Liver (tissue), 8 donors: ENCODE measurements at regions not wholly inside any gene's neighbourhood (a gene's known extent, or its start where the extent isn't known, plus 50 kb on each side); places are given as distances from the start of the nearest gene placed in this dataset.

Experiments
- DNase-seq: peaks from one replicate; pipeline ENCODE4 v3.0.0-alpha.2; 2017; ENCODE audit warnings: low spot score
- H3K27ac ChIP-seq, 2 donors: one replicate each; pipeline ENCODE4 v1.7.0; 2013; ENCODE audit warnings: inconsistent platforms in 2 of 2, low read length in 2 of 2, control low read depth in 1 of 2, low read depth in 1 of 2, mild to moderate bottlenecking in 1 of 2
- H3K27me3 ChIP-seq, 4 donors: one replicate each; pipeline versions ENCODE4 v1.6.1 to v1.7.0; 2013; ENCODE audit warnings: low read length in 3 of 4, inconsistent platforms in 1 of 4, mild to moderate bottlenecking in 1 of 4, moderate library complexity in 1 of 4; ENCODE audit not compliant: control insufficient read depth in 4 of 4, insufficient read depth in 4 of 4
- H3K36me3 ChIP-seq, 4 donors: one replicate each; pipeline versions ENCODE4 v1.6.1 to v1.7.0; 2013; ENCODE audit warnings: low read length in 3 of 4, mild to moderate bottlenecking in 3 of 4, low read depth in 1 of 4, moderate library complexity in 1 of 4; ENCODE audit not compliant: control insufficient read depth in 4 of 4, insufficient read depth in 3 of 4
- H3K4me1 ChIP-seq, 4 donors: one replicate each; pipeline versions ENCODE4 v1.6.1 to v1.7.0; 2013; ENCODE audit warnings: low read length in 3 of 4, mild to moderate bottlenecking in 3 of 4, moderate library complexity in 1 of 4; ENCODE audit not compliant: control insufficient read depth in 4 of 4, insufficient read depth in 4 of 4
- H3K4me3 ChIP-seq, 3 donors: one replicate each; pipeline versions ENCODE4 v1.6.1 to v1.7.0; 2013; ENCODE audit warnings: low read length in 3 of 3, control low read depth in 1 of 3, low read depth in 1 of 3, mild to moderate bottlenecking in 1 of 3
- H3K9ac ChIP-seq, 2 donors: one replicate each; pipeline ENCODE4 v1.7.0; 2013; ENCODE audit warnings: low read length in 2 of 2, mild to moderate bottlenecking in 2 of 2, moderate library complexity in 2 of 2, control low read depth in 1 of 2, low read depth in 1 of 2
- H3K9me3 ChIP-seq, 4 donors: one replicate each; pipeline versions ENCODE4 v1.6.1 to v1.7.0; 2013; ENCODE audit warnings: low read length in 3 of 4; ENCODE audit not compliant: control insufficient read depth in 4 of 4
- CTCF ChIP-seq: fragments of 150-350 bp; IDR thresholded peaks from 2 replicates; pipeline ENCODE4 v1.5.1; 2017; ENCODE audit warnings: improper control_type of control experiment, low read depth, low read length; ENCODE audit not compliant: missing input control
- EGR1 ChIP-seq, 2 donors: IDR thresholded peaks; 2 replicates each; pipeline ENCODE4 v1.6.1; 2016 to 2018; ENCODE audit warnings: antibody characterized with exemption in 2 of 2, low read depth in 2 of 2
- FOXA1 ChIP-seq: IDR thresholded peaks from 2 replicates; pipeline ENCODE4 v1.6.1; 2016; ENCODE audit warnings: antibody characterized with exemption
- FOXA2 ChIP-seq: IDR thresholded peaks from 2 replicates; pipeline ENCODE4 v1.6.1; 2016; ENCODE audit warnings: antibody characterized with exemption
- GABPA ChIP-seq, 2 donors: IDR thresholded peaks in 1 of 2; conservative IDR thresholded peaks in 1 of 2; 2 replicates each; pipeline ENCODE4 v1.6.1; 2016; ENCODE audit warnings: antibody characterized with exemption in 2 of 2, mild to moderate bottlenecking in 1 of 2, moderate library complexity in 1 of 2
- HNF4A ChIP-seq, 2 donors: conservative IDR thresholded peaks; 2 replicates each; pipeline ENCODE4 v1.6.1; 2016; ENCODE audit warnings: antibody characterized with exemption in 2 of 2, mild to moderate bottlenecking in 2 of 2
- HNF4G ChIP-seq: IDR thresholded peaks from 2 replicates; pipeline ENCODE4 v1.6.1; 2016; ENCODE audit warnings: antibody characterized with exemption
- JUND ChIP-seq, 2 donors: IDR thresholded peaks; 2 replicates each; pipeline ENCODE4 v1.6.1; 2016; ENCODE audit warnings: antibody characterized with exemption in 2 of 2
- NR2F2 ChIP-seq: IDR thresholded peaks from 2 replicates; pipeline ENCODE4 v1.6.1; 2016; ENCODE audit warnings: antibody characterized with exemption
- RAD21 ChIP-seq, 2 donors: IDR thresholded peaks; 2 replicates each; pipeline ENCODE4 v1.6.1; 2016; ENCODE audit warnings: antibody characterized with exemption in 2 of 2, mild to moderate bottlenecking in 2 of 2
- RXRA ChIP-seq, 2 donors: IDR thresholded peaks; 2 replicates each; pipeline ENCODE4 v1.6.1; 2017 to 2018; ENCODE audit warnings: antibody characterized with exemption in 2 of 2, mild to moderate bottlenecking in 1 of 2
- SP1 ChIP-seq: IDR thresholded peaks from 2 replicates; pipeline ENCODE4 v1.6.1; 2018; ENCODE audit warnings: antibody characterized with exemption, mild to moderate bottlenecking
- TAF1 ChIP-seq: conservative IDR thresholded peaks from 2 replicates; pipeline ENCODE4 v1.6.1; 2016; ENCODE audit warnings: antibody characterized with exemption, mild to moderate bottlenecking
- YY1 ChIP-seq: IDR thresholded peaks from 2 replicates; pipeline ENCODE4 v1.6.1; 2016; ENCODE audit warnings: antibody characterized with exemption, mild to moderate bottlenecking
- WGBS: extraction: QIAGEN DNeasy Blood & Tissue Kit; methylation state at CpG from one replicate; pipeline ENCODE4 v1.1.7; 2013; 5-methylcytosine and 5-hydroxymethylcytosine counted together
- TF ChIP-seq, protein P1 (sequence below): IDR thresholded peaks from 2 replicates; pipeline ENCODE4 v1.6.1; 2016; ENCODE audit warnings: antibody characterized with exemption
- TF ChIP-seq, protein P2 (sequence below): IDR thresholded peaks from 2 replicates; pipeline ENCODE4 v1.6.1; 2016; ENCODE audit warnings: antibody characterized with exemption
- TF ChIP-seq, protein P3 (sequence below): IDR thresholded peaks from 2 replicates; pipeline ENCODE4 v1.6.1; 2016; ENCODE audit warnings: antibody characterized with exemption, mild to moderate bottlenecking
- TF ChIP-seq, protein P4 (sequence below): IDR thresholded peaks from 2 replicates; pipeline ENCODE4 v1.6.1; 2016; ENCODE audit warnings: antibody characterized with exemption
- donor health status: healthy.
- donor health status: healthy.
- donor health status: healthy.
- donor health status: healthy.
- donor health status: healthy.

- Histone ChIP-seq H3K36me3 (no peaks in the 10 kb centered on the region), H3K9me3 (no peaks in the 10 kb centered on the region), H3K4me1 (no peaks in the 10 kb centered on the region), H3K27ac (no peak overlapping the region), H3K9ac (no peak overlapping the region), H3K4me3 (no peak overlapping the region), H3K27me3 (no peaks in the 10 kb centered on the region)
- 45% methylated on average over 2 of the region's 2 CpGs for WGBS
- TF ChIP-seq SP1, result no peak
- no peak for TF ChIP-seq HNF4A (conservative IDR thresholded peaks at IDR 0.05)
- no peak for TF ChIP-seq NR2F2
- no peak for TF ChIP-seq RXRA (IDR thresholded peaks at IDR 0.05)
- TF ChIP-seq, protein P1, sequence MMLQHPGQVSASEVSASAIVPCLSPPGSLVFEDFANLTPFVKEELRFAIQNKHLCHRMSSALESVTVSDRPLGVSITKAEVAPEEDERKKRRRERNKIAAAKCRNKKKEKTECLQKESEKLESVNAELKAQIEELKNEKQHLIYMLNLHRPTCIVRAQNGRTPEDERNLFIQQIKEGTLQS, result no peak
- TF ChIP-seq, protein P2, sequence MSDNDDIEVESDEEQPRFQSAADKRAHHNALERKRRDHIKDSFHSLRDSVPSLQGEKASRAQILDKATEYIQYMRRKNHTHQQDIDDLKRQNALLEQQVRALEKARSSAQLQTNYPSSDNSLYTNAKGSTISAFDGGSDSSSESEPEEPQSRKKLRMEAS, result no peak
- no peak for TF ChIP-seq TAF1
- no peak for TF ChIP-seq CTCF
- TF ChIP-seq, protein P3, sequence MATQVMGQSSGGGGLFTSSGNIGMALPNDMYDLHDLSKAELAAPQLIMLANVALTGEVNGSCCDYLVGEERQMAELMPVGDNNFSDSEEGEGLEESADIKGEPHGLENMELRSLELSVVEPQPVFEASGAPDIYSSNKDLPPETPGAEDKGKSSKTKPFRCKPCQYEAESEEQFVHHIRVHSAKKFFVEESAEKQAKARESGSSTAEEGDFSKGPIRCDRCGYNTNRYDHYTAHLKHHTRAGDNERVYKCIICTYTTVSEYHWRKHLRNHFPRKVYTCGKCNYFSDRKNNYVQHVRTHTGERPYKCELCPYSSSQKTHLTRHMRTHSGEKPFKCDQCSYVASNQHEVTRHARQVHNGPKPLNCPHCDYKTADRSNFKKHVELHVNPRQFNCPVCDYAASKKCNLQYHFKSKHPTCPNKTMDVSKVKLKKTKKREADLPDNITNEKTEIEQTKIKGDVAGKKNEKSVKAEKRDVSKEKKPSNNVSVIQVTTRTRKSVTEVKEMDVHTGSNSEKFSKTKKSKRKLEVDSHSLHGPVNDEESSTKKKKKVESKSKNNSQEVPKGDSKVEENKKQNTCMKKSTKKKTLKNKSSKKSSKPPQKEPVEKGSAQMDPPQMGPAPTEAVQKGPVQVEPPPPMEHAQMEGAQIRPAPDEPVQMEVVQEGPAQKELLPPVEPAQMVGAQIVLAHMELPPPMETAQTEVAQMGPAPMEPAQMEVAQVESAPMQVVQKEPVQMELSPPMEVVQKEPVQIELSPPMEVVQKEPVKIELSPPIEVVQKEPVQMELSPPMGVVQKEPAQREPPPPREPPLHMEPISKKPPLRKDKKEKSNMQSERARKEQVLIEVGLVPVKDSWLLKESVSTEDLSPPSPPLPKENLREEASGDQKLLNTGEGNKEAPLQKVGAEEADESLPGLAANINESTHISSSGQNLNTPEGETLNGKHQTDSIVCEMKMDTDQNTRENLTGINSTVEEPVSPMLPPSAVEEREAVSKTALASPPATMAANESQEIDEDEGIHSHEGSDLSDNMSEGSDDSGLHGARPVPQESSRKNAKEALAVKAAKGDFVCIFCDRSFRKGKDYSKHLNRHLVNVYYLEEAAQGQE, result no peak
- TF ChIP-seq HNF4G, result no peak
- no peak for TF ChIP-seq FOXA1
- no peak for TF ChIP-seq JUND (IDR thresholded peaks at IDR 0.05)
- TF ChIP-seq, protein P4, sequence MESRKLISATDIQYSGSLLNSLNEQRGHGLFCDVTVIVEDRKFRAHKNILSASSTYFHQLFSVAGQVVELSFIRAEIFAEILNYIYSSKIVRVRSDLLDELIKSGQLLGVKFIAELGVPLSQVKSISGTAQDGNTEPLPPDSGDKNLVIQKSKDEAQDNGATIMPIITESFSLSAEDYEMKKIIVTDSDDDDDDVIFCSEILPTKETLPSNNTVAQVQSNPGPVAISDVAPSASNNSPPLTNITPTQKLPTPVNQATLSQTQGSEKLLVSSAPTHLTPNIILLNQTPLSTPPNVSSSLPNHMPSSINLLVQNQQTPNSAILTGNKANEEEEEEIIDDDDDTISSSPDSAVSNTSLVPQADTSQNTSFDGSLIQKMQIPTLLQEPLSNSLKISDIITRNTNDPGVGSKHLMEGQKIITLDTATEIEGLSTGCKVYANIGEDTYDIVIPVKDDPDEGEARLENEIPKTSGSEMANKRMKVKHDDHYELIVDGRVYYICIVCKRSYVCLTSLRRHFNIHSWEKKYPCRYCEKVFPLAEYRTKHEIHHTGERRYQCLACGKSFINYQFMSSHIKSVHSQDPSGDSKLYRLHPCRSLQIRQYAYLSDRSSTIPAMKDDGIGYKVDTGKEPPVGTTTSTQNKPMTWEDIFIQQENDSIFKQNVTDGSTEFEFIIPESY, result no peak
- no peak for TF ChIP-seq EGR1 (IDR thresholded peaks at IDR 0.05; ENCODE audit: low read depth in 2 of 2)
- no peak for TF ChIP-seq GABPA (IDR thresholded peaks at IDR 0.05 in 1 of 2, conservative IDR thresholded peaks at IDR 0.05 in 1 of 2)
- no peak for TF ChIP-seq YY1
- no peak for TF ChIP-seq FOXA2
- no peak for TF ChIP-seq RAD21 (IDR thresholded peaks at IDR 0.05)
- DNase-seq, result no peak
These were observed 524.6 kb upstream of the LRRC4C start for GRCh38 chr11:41984023-41984422.

GRCh38 chr11:41985799-41986198 is 526.3 kb upstream of the LRRC4C start:
- Histone ChIP-seq H3K27me3 (no peaks in the 10 kb centered on the region), H3K9ac (no peak overlapping the region), H3K4me1 (no peaks in the 10 kb centered on the region), H3K9me3 (no peaks in the 10 kb centered on the region), H3K36me3 (no peaks in the 10 kb centered on the region), H3K27ac (no peak overlapping the region), H3K4me3 (no peak overlapping the region)
- no peak for DNase-seq
- 92% methylated on average over 6 of the region's 6 CpGs for WGBS
- no peak for TF ChIP-seq NR2F2
- TF ChIP-seq RAD21 (IDR thresholded peaks at IDR 0.05), result no peak
- TF ChIP-seq JUND (IDR thresholded peaks at IDR 0.05), result no peak
- no peak for TF ChIP-seq GABPA (IDR thresholded peaks at IDR 0.05 in 1 of 2, conservative IDR thresholded peaks at IDR 0.05 in 1 of 2)
- no peak for TF ChIP-seq FOXA2
- TF ChIP-seq TAF1, result no peak
- TF ChIP-seq, protein P3, result no peak
- TF ChIP-seq CTCF, result no peak
- TF ChIP-seq, protein P2, result no peak
- no peak for TF ChIP-seq YY1
- no peak for TF ChIP-seq FOXA1
- no peak for TF ChIP-seq EGR1 (IDR thresholded peaks at IDR 0.05; ENCODE audit: low read depth in 2 of 2)
